PC-3 (cell line): ENCODE measurements at regions not wholly inside any gene's neighbourhood (a gene's known extent, or its start where the extent isn't known, plus 50 kb on each side); places are given as distances from the start of the nearest gene placed in this dataset.

Source experiments
- ATAC-seq: fragments of 200-7000 bp; cut with Tn5 transposase; 2 replicates; pipeline ENCODE4 v1.9.1; 2020; ENCODE audit warnings: mild to moderate bottlenecking, moderate library complexity
- BruUV-seq: library from RNA; stranded (reverse); fragments of 400-500 nt; replicated peaks from 2 replicates; lab custom pipeline; 2021; lab: Mats Ljungman, UMichigan
- CTCF ChIA-PET: fragments of 300-600 bp; sonication (Branson Sonifier 250); formaldehyde crosslinking; loops from one replicate; lab custom pipeline; 2022; ENCODE audit warnings: antibody characterized with exemption; lab: Charles Lee
- POLR2A ChIA-PET: fragments of 300-600 bp; sonication (Branson Sonifier 250); formaldehyde crosslinking; loops from one replicate; lab custom pipeline; 2022; ENCODE audit warnings: antibody characterized with exemption; ENCODE audit not compliant: unreplicated experiment; lab: Charles Lee
- DNase-seq: peaks from one replicate; pipeline ENCODE4 v3.0.0-alpha.2; 2015
- H2AFZ ChIP-seq: fragments of 300-600 bp; sonication (generic); 2 replicates; pipeline ENCODE4 v1.6.0; 2016; ENCODE audit warnings: antibody characterized with exemption, low read length
- H3F3A ChIP-seq: fragments of 300-600 bp; sonication (generic); one replicate; pipeline ENCODE4 v1.6.0; 2017; ENCODE audit warnings: antibody characterized with exemption, low read length, control low read depth, mild to moderate bottlenecking; ENCODE audit not compliant: unreplicated experiment
- H3K27ac ChIP-seq: fragments of 300-600 bp; sonication (generic); 2 replicates; pipeline ENCODE4 v1.5.1; 2016; ENCODE audit warnings: mild to moderate bottlenecking, low read length
- H3K27me3 ChIP-seq: fragments of 300-600 bp; sonication (generic); 2 replicates; pipeline ENCODE4 v1.6.1; 2016; ENCODE audit warnings: low read length, mixed read lengths
- H3K36me3 ChIP-seq: fragments of 300-600 bp; sonication (generic); 2 replicates; pipeline ENCODE4 v1.6.1; 2016; ENCODE audit warnings: low read depth, mixed run types, low read length, mixed read lengths
- H3K4me1 ChIP-seq: fragments of 300-600 bp; sonication (generic); 2 replicates; pipeline ENCODE4 v1.5.1; 2016; ENCODE audit warnings: low read length; ENCODE audit not compliant: insufficient read depth
- H3K4me2 ChIP-seq: fragments of 300-600 bp; sonication (generic); 2 replicates; pipeline ENCODE4 v1.6.0; 2016; ENCODE audit warnings: low read length
- H3K4me3 ChIP-seq: fragments of 300-600 bp; sonication (generic); 2 replicates; pipeline ENCODE4 v1.5.1; 2016; ENCODE audit warnings: mild to moderate bottlenecking, low read length, mixed read lengths
- H3K79me2 ChIP-seq: fragments of 300-600 bp; sonication (generic); 2 replicates; pipeline ENCODE4 v1.6.1; 2017; ENCODE audit warnings: low read length, mixed read lengths
- H3K9ac ChIP-seq: fragments of 300-600 bp; sonication (generic); 2 replicates; pipeline ENCODE4 v1.6.0; 2016; ENCODE audit warnings: mild to moderate bottlenecking, low read length
- H3K9me2 ChIP-seq: fragments of 300-600 bp; sonication (generic); replicated peaks from 2 replicates; pipeline ENCODE4 v1.6.1; 2016; ENCODE audit warnings: mixed run types, low read length, mixed read lengths
- H3K9me3 ChIP-seq: fragments of 300-600 bp; sonication (generic); 2 replicates; pipeline ENCODE4 v1.6.1; 2016; ENCODE audit warnings: low read length, mixed read lengths
- H4K20me1 ChIP-seq: fragments of 300-600 bp; sonication (generic); 2 replicates; pipeline ENCODE4 v1.6.1; 2016; ENCODE audit warnings: low read length, mixed read lengths
- CTCF ChIP-seq: fragments of 300-600 bp; sonication (generic); conservative IDR thresholded peaks from 2 replicates; pipeline ENCODE4 v1.5.1; 2017; ENCODE audit warnings: antibody characterized with exemption, low read depth, mild to moderate bottlenecking, low read length
- EZH2 ChIP-seq: fragments of 300-600 bp; sonication (generic); IDR thresholded peaks from one replicate; pipeline ENCODE4 v1.6.1; 2017; ENCODE audit warnings: antibody characterized with exemption, mild to moderate bottlenecking, low read length; ENCODE audit not compliant: unreplicated experiment
- EZH2phosphoT487 ChIP-seq: fragments of 300-600 bp; sonication (generic); IDR thresholded peaks from 2 replicates; pipeline ENCODE4 v1.6.1; 2018; ENCODE audit warnings: mild to moderate bottlenecking, antibody characterized with exemption, low read length, borderline replicate concordance
- intact Hi-C: fragments of 100-400 bp; cut with micrococcal nuclease; formaldehyde crosslinking; loops from 2 replicates; pipeline ENCODE4 v1.9.0; 2023

- no peaks in the 10 kb centered on the region for H3F3A ChIP-seq
- ChIA-PET CTCF (no interaction called here), POLR2A (no interaction called here)
- H3K4me2 ChIP-seq: no peak overlapping the region
- H3K9ac ChIP-seq: no peak overlapping the region
- intact Hi-C loops: no loop called here
- H2AFZ ChIP-seq: no peak overlapping the region
- BruUV-seq: no TSS peak
- H3K36me3 ChIP-seq: no peaks in the 10 kb centered on the region
- H3K9me3 ChIP-seq: no peaks in the 10 kb centered on the region
- no peak overlapping the region for H3K27ac ChIP-seq
- H3K27me3 ChIP-seq: peaks cover 10% of the 10 kb centered on the region; the same call in 1 of the 2 replicates
- H4K20me1 ChIP-seq: no peaks in the 10 kb centered on the region
- TF ChIP-seq CTCF (no peak), EZH2 (no peak), EZH2phosphoT487 (no peak)
- no peak for ATAC-seq
- no peaks in the 10 kb centered on the region for H3K9me2 ChIP-seq
- H3K4me3 ChIP-seq: no peak overlapping the region
- no peak for DNase-seq
- no peaks in the 10 kb centered on the region for H3K79me2 ChIP-seq
- no peaks in the 10 kb centered on the region for H3K4me1 ChIP-seq
Observed at GRCh38 chr4:143046454-143046853, 138.3 kb upstream of the USP38 start.

GRCh38 chr4:143046906-143047305, 137.8 kb upstream of the USP38 start:
- Histone ChIP-seq H3K4me3 (no peak overlapping the region), H2AFZ (no peak overlapping the region), H3K9ac (no peak overlapping the region), H3K27ac (no peak overlapping the region), H3K4me1 (no peaks in the 10 kb centered on the region), H4K20me1 (no peaks in the 10 kb centered on the region), H3K36me3 (no peaks in the 10 kb centered on the region), H3K27me3 (peaks cover 10% of the 10 kb centered on the region; the same call in 1 of the 2 replicates), H3K9me3 (no peaks in the 10 kb centered on the region), H3K4me2 (no peak overlapping the region), H3K9me2 (no peaks in the 10 kb centered on the region), H3F3A (no peaks in the 10 kb centered on the region), H3K79me2 (no peaks in the 10 kb centered on the region)
- intact Hi-C loops: no loop called here
- no peak for ATAC-seq
- ChIA-PET CTCF (no interaction called here), POLR2A (no interaction called here)
- no peak for TF ChIP-seq CTCF
- TF ChIP-seq EZH2: no peak
- no peak for TF ChIP-seq EZH2phosphoT487
- DNase-seq: no peak
- BruUV-seq: no TSS peak

- BruUV-seq: no TSS peak
- peaks cover 9% of the 10 kb centered on the region for H3K27me3 ChIP-seq
- H2AFZ ChIP-seq: no peak overlapping the region
- DNase-seq: no peak
- no peaks in the 10 kb centered on the region for H3K36me3 ChIP-seq
- no peaks in the 10 kb centered on the region for H3K9me3 ChIP-seq
- H3K9ac ChIP-seq: no peak overlapping the region
- no peaks in the 10 kb centered on the region for H3F3A ChIP-seq
- no peak overlapping the region for H3K27ac ChIP-seq
- ChIA-PET POLR2A (no interaction called here), CTCF (no interaction called here)
- H4K20me1 ChIP-seq: no peaks in the 10 kb centered on the region
- H3K79me2 ChIP-seq: no peaks in the 10 kb centered on the region
- no peaks in the 10 kb centered on the region for H3K4me1 ChIP-seq
- TF ChIP-seq EZH2phosphoT487 (no peak), CTCF (no peak), EZH2 (no peak)
- no peaks in the 10 kb centered on the region for H3K9me2 ChIP-seq
- intact Hi-C loops: no loop called here
- no peak for ATAC-seq
- H3K4me2 ChIP-seq: no peak overlapping the region
- H3K4me3 ChIP-seq: no peak overlapping the region
Observed at GRCh38 chr4:143054971-143055370, 129.7 kb upstream of the USP38 start.
